ENCODE measurements at regions not wholly inside any gene's neighbourhood (a gene's known extent, or its start where the extent isn't known, plus 50 kb on each side); places are given as distances from the start of the nearest gene placed in this dataset.

DNA sequence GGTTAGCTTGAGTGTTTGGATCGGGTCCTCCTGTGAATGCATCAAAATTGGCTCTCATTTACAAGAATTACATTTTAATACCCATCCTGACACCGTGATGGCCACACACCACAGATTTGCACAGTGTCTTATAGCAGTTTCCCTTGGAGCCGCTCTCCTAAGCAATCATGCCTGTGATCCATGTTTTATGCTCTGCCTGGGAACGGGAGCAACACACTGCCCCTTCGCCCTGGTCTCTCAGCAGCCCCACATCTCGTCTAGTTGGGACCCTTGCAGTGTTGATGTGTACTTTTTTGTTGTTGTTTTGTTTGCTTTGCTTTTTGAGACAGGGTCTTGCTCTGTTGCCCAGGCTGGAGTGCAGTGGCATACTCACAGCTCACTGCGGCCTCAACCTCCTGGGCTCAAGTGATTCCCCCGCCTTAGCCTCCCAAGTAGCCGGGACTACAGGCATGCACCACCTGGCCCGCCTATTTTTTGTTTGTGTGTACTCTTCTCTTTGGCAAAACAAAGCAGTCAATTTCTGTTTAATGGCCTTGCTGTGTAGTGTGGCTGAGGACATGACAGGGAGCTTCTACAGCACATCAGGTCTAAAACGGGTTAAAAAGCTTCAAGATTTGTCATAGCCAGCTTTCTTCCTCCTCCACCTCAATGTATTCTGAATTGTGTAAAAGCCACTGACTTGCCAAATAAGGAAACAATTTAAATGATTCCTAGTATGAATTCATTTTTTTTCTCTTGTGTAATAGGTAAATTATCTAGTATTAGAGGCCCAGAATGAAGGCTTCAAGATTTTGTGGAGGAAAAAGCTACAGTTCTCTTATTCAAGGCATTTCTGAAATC, 101.6 kb upstream of the TBCA start:
- H3K4me1 Mint-ChIP-seq = peaks cover 2% of the 10 kb centered on the region; the same call in 1 of the 2 replicates
- POLR2A ChIA-PET = no interaction called here

More for the DNA sequence above, 101.6 kb upstream of the TBCA start:
- Mint-ChIP-seq H3K27me3 (ENCODE audit: low read depth) (peaks cover 6% of the 10 kb centered on the region), H3K36me3 (no peaks in the 10 kb centered on the region), H3K9me3 (no peaks in the 10 kb centered on the region), H3K27ac (no peak overlapping the region), H3K4me3 (no peak overlapping the region)
- CTCF ChIA-PET = interaction anchor here (3.0 kb wide), 1 partner anchor 10 kb away, joined by 9 read pairs; no protein-coding TSS in a partner anchor
- no peak for TF ChIP-seq E2F5 (CRISPR knock-in tag; IDR thresholded peaks at IDR 0.05)
- TF ChIP-seq ZNF425 (CRISPR knock-in tag; conservative IDR thresholded peaks at IDR 0.05) = no peak
- TF ChIP-seq MYBL2 (CRISPR knock-in tag; IDR thresholded peaks at IDR 0.05) = no peak
- no peak for TF ChIP-seq STAT6 (CRISPR knock-in tag; conservative IDR thresholded peaks at IDR 0.05; ENCODE audit: low read depth)
- TF ChIP-seq ZNF121 (CRISPR knock-in tag; IDR thresholded peaks at IDR 0.05) = peak; percentile 76; the same call in 1 of the 2 replicates
- no peak for TF ChIP-seq FOXP4 (CRISPR knock-in tag; IDR thresholded peaks at IDR 0.05)
- no peak for TF ChIP-seq TCF7 (CRISPR knock-in tag; IDR thresholded peaks at IDR 0.05; ENCODE audit: low read depth)
- TF ChIP-seq, protein P1, sequence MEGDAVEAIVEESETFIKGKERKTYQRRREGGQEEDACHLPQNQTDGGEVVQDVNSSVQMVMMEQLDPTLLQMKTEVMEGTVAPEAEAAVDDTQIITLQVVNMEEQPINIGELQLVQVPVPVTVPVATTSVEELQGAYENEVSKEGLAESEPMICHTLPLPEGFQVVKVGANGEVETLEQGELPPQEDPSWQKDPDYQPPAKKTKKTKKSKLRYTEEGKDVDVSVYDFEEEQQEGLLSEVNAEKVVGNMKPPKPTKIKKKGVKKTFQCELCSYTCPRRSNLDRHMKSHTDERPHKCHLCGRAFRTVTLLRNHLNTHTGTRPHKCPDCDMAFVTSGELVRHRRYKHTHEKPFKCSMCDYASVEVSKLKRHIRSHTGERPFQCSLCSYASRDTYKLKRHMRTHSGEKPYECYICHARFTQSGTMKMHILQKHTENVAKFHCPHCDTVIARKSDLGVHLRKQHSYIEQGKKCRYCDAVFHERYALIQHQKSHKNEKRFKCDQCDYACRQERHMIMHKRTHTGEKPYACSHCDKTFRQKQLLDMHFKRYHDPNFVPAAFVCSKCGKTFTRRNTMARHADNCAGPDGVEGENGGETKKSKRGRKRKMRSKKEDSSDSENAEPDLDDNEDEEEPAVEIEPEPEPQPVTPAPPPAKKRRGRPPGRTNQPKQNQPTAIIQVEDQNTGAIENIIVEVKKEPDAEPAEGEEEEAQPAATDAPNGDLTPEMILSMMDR (IDR thresholded peaks at IDR 0.05) = no peak
- no peak for DNase-seq (ENCODE audit: low spot score)
- ATAC-seq = no peak
